Endodermal cell (in vitro differentiated cells): ENCODE measurements at regions not wholly inside any gene's neighbourhood (a gene's known extent, or its start where the extent isn't known, plus 50 kb on each side); places are given as distances from the start of the nearest gene placed in this dataset.

ENCODE experiments used
- DNase-seq: peaks from one replicate; pipeline ENCODE4 v3.0.0-alpha.2; 2017
- H3K27ac ChIP-seq: 2 replicates; pipeline ENCODE4 v1.5.1; 2013; ENCODE audit warnings: mild to moderate bottlenecking, low read depth, low read length, moderate library complexity
- H3K27me3 ChIP-seq: 2 replicates; pipeline ENCODE4 v1.6.1; 2013; ENCODE audit warnings: mild to moderate bottlenecking, low read length, moderate library complexity; ENCODE audit not compliant: insufficient read depth, control insufficient read depth, poor library complexity, severe bottlenecking
- H3K36me3 ChIP-seq: 2 replicates; pipeline ENCODE4 v1.7.0; 2013; ENCODE audit warnings: mild to moderate bottlenecking, low read length, moderate library complexity; ENCODE audit not compliant: control insufficient read depth, insufficient read depth
- H3K4me1 ChIP-seq: one replicate; pipeline ENCODE4 v1.7.0; 2013; ENCODE audit warnings: low read length; ENCODE audit not compliant: control insufficient read depth, insufficient read depth
- H3K4me3 ChIP-seq: 2 replicates; pipeline ENCODE4 v1.5.1; 2013; ENCODE audit warnings: mild to moderate bottlenecking, low read length, moderate library complexity
- H3K9ac ChIP-seq: 2 replicates; pipeline ENCODE4 v1.6.1; 2013; ENCODE audit warnings: mild to moderate bottlenecking, low read length, moderate library complexity; ENCODE audit not compliant: poor library complexity, severe bottlenecking; ENCODE audit errors: extremely low read depth
- H3K9me3 ChIP-seq: 2 replicates; pipeline ENCODE4 v1.6.1; 2013; ENCODE audit warnings: mild to moderate bottlenecking, low read length, moderate library complexity; ENCODE audit not compliant: control insufficient read depth
- H3K27ac Mint-ChIP-seq: 2 replicates; pipeline ENCODE4 v1.8.0; 2020; ENCODE audit warnings: mixed read lengths
- H3K27me3 Mint-ChIP-seq: 2 replicates; pipeline ENCODE4 v1.8.0; 2021; ENCODE audit warnings: mild to moderate bottlenecking, mixed read lengths; ENCODE audit not compliant: insufficient read depth
- H3K36me3 Mint-ChIP-seq: 2 replicates; pipeline ENCODE4 v1.8.0; 2020; ENCODE audit warnings: low read depth, mixed read lengths
- H3K4me1 Mint-ChIP-seq: 2 replicates; pipeline ENCODE4 v1.8.0; 2020; ENCODE audit warnings: mixed read lengths
- H3K4me3 Mint-ChIP-seq: 2 replicates; pipeline ENCODE4 v1.8.0; 2020; ENCODE audit warnings: mild to moderate bottlenecking, moderate library complexity, mixed read lengths
- H3K9me3 Mint-ChIP-seq: 2 replicates; pipeline ENCODE4 v1.8.0; 2020; ENCODE audit warnings: mild to moderate bottlenecking, mixed read lengths
- WGBS, 2 experiments: methylation state at CpG; one replicate each; pipeline versions ENCODE4 v1.1.5 to v1.1.7; 2013; ENCODE audit warnings: missing lambda C conversion rate in 2 of 2, mixed read lengths in 1 of 2; ENCODE audit not compliant: insufficient coverage in 1 of 2, insufficient read length in 1 of 2; 5-methylcytosine and 5-hydroxymethylcytosine counted together
- TF ChIP-seq, protein P1 (sequence below): fragments of 200-600 bp; sonication (generic); conservative IDR thresholded peaks from 2 replicates; pipeline ENCODE4 v1.5.0; 2021; ENCODE audit warnings: antibody characterized with exemption, mild to moderate bottlenecking

DNA sequence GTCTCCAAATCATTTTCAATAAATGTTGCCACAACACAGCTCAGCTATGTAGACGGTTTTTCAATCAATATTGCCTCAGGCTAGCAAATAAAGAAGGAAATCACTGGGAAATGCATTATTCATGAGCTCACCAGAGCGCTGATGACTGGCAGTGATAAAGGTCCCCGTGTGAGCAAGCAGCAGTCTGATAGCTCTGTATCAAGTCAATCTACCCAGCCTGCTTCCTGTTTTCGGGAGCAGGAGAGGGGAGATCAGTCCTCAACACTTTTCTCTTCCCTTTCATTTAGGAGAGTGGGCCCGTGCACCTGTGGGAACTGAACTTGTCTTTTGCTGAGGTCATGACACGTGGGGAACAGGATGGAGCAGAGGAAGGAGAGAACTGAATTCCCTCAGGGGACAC lies 253.9 kb upstream of the SIX2 start:
- Histone ChIP-seq H3K27me3 (no peaks in the 10 kb centered on the region), H3K4me1 (peaks cover 4% of the 10 kb centered on the region), H3K27ac (no peak overlapping the region), H3K9ac (no peak overlapping the region), H3K4me3 (no peak overlapping the region), H3K9me3 (no peaks in the 10 kb centered on the region), H3K36me3 (no peaks in the 10 kb centered on the region)
- no peak overlapping the region for H3K27ac Mint-ChIP-seq
- WGBS, 2 experiments, result 70 to 71% methylated on average over 5 to 6 of the region's 6 CpGs
- H3K36me3 Mint-ChIP-seq, result no peaks in the 10 kb centered on the region
- H3K4me3 Mint-ChIP-seq, result no peak overlapping the region
- DNase-seq, result peak; percentile 37
- H3K9me3 Mint-ChIP-seq, result peaks cover 1% of the 10 kb centered on the region
- TF ChIP-seq, protein P1, sequence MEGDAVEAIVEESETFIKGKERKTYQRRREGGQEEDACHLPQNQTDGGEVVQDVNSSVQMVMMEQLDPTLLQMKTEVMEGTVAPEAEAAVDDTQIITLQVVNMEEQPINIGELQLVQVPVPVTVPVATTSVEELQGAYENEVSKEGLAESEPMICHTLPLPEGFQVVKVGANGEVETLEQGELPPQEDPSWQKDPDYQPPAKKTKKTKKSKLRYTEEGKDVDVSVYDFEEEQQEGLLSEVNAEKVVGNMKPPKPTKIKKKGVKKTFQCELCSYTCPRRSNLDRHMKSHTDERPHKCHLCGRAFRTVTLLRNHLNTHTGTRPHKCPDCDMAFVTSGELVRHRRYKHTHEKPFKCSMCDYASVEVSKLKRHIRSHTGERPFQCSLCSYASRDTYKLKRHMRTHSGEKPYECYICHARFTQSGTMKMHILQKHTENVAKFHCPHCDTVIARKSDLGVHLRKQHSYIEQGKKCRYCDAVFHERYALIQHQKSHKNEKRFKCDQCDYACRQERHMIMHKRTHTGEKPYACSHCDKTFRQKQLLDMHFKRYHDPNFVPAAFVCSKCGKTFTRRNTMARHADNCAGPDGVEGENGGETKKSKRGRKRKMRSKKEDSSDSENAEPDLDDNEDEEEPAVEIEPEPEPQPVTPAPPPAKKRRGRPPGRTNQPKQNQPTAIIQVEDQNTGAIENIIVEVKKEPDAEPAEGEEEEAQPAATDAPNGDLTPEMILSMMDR, result no peak
- H3K4me1 Mint-ChIP-seq, result peaks cover 21% of the 10 kb centered on the region
- H3K27me3 Mint-ChIP-seq, result peaks cover 2% of the 10 kb centered on the region

DNA sequence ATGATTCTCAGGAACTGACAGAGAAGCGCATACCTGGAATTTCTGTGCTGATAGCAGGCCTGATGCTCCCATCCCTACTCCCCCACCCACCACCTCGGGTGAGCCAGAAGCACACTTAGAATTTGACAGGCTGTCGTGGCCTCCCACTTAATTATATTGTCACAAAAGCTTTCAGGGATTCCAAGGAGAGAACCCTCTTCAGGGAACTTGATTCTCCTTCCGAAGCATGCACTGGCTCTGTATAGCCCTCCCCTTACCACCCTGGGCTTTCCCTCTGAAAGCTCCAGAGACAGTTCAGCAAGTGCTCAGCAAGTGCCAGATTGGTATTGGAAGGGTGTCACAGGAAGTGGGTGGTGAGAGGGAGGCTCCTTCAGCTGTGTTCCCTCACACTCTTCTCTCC lies 252.5 kb upstream of the SIX2 start:
- Mint-ChIP-seq H3K9me3 (no peaks in the 10 kb centered on the region), H3K36me3 (no peaks in the 10 kb centered on the region), H3K4me1 (peaks cover 32% of the 10 kb centered on the region), H3K27ac (no peak overlapping the region), H3K4me3 (no peak overlapping the region), H3K27me3 (no peaks in the 10 kb centered on the region)
- Histone ChIP-seq H3K9me3 (no peaks in the 10 kb centered on the region), H3K36me3 (no peaks in the 10 kb centered on the region), H3K4me3 (no peak overlapping the region), H3K4me1 (peaks cover 17% of the 10 kb centered on the region), H3K27me3 (no peaks in the 10 kb centered on the region), H3K9ac (no peak overlapping the region), H3K27ac (no peak overlapping the region)
- no peak for DNase-seq
- 87 to 90% methylated on average over 3 to 4 of the region's 4 CpGs for WGBS, 2 experiments
- TF ChIP-seq, protein P1, result no peak

DNA sequence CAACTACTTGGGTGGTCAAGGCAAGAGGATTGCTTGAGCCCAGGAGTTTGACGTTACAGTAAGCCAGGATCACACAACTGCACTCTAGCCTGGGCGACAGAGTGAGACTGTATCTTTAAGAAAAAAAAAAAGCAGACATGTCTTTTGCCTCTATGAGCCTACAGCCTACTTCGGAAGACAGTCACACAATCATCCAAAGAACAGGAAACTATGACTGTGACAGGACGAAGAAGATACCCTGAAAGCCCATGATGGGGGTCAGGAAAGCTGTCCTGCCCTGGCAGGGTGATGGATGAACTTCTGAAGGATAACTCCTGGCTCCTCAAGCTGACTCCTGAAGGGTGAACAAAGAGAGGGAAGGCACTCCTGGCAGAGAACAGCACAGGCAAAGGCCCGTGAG lies 251.7 kb upstream of the SIX2 start:
- WGBS, 2 experiments, result 63 to 76% methylated on average over 4 to 5 of the region's 5 CpGs
- Mint-ChIP-seq H3K36me3 (no peaks in the 10 kb centered on the region), H3K4me3 (no peak overlapping the region), H3K27me3 (no peaks in the 10 kb centered on the region), H3K27ac (no peak overlapping the region), H3K9me3 (no peaks in the 10 kb centered on the region), H3K4me1 (peaks cover 37% of the 10 kb centered on the region)
- no peak overlapping the region for H3K27ac ChIP-seq
- TF ChIP-seq, protein P1, result no peak
- H3K4me1 ChIP-seq, result peaks cover 18% of the 10 kb centered on the region
- H3K27me3 ChIP-seq, result no peaks in the 10 kb centered on the region
- H3K9ac ChIP-seq, result no peak overlapping the region
- no peak overlapping the region for H3K4me3 ChIP-seq
- DNase-seq, result no peak
- no peaks in the 10 kb centered on the region for H3K9me3 ChIP-seq
- H3K36me3 ChIP-seq, result no peaks in the 10 kb centered on the region
